ENCODE measurements at regions not wholly inside any gene's neighbourhood (a gene's known extent, or its start where the extent isn't known, plus 50 kb on each side); places are given as distances from the start of the nearest gene placed in this dataset.

GRCh38 chr1:38436749-38437148 lies 390.2 kb upstream of the POU3F1 start:
- Histone ChIP-seq H3F3A (replicated peaks; ENCODE audit: low read depth) (peaks cover 6% of the 10 kb centered on the region; the same call in 1 of the 2 replicates), H3K27me3 (ENCODE audit: insufficient read depth) (no peaks in the 10 kb centered on the region), H4K20me1 (replicated peaks; ENCODE audit: insufficient read depth) (no peaks in the 10 kb centered on the region), H3K4me1 (ENCODE audit: insufficient read depth) (peaks cover 26% of the 10 kb centered on the region), H3K9me2 (ENCODE audit: insufficient read depth) (no peaks in the 10 kb centered on the region), H3K79me2 (replicated peaks; ENCODE audit: insufficient read depth) (no peaks in the 10 kb centered on the region), H3K4me3 (no peak overlapping the region), H3K4me2 (no peak overlapping the region), H3K27ac (ENCODE audit: low read depth) (no peak overlapping the region), H3K36me3 (ENCODE audit: insufficient read depth) (no peaks in the 10 kb centered on the region), H2AFZ (no peak overlapping the region)
- H3K4me1 Mint-ChIP-seq = peaks cover 25% of the 10 kb centered on the region
- DNase-seq (ENCODE audit: low spot score) = no peak
- TF ChIP-seq CREB1 (CRISPR knock-in tag; IDR thresholded peaks at IDR 0.05; ENCODE audit: low read depth) = no peak
- TF ChIP-seq JUNB (IDR thresholded peaks at IDR 0.05; ENCODE audit: unreplicated experiment) = no peak
- no peak for TF ChIP-seq ZNF114 (CRISPR knock-in tag; IDR thresholded peaks at IDR 0.05)
- TF ChIP-seq ZNF331 (CRISPR knock-in tag; IDR thresholded peaks at IDR 0.05; ENCODE audit: low read depth) = no peak
- no peak for TF ChIP-seq ZNF462 (CRISPR knock-in tag; IDR thresholded peaks at IDR 0.05)
- no peak for TF ChIP-seq CTCF (conservative IDR thresholded peaks at IDR 0.05; ENCODE audit: low read depth in 2 of 2)
- no peak for TF ChIP-seq EZH2phosphoT487 (IDR thresholded peaks at IDR 0.05; ENCODE audit: unreplicated experiment)
- TF ChIP-seq, protein P1, sequence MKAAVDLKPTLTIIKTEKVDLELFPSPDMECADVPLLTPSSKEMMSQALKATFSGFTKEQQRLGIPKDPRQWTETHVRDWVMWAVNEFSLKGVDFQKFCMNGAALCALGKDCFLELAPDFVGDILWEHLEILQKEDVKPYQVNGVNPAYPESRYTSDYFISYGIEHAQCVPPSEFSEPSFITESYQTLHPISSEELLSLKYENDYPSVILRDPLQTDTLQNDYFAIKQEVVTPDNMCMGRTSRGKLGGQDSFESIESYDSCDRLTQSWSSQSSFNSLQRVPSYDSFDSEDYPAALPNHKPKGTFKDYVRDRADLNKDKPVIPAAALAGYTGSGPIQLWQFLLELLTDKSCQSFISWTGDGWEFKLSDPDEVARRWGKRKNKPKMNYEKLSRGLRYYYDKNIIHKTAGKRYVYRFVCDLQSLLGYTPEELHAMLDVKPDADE (IDR thresholded peaks at IDR 0.05) = no peak
- no peak for TF ChIP-seq STAT1 (IDR thresholded peaks at IDR 0.05; ENCODE audit: unreplicated experiment)
- no peak for TF ChIP-seq NANOG (IDR thresholded peaks at IDR 0.05; ENCODE audit: borderline replicate concordance)
- TF ChIP-seq, protein P2, sequence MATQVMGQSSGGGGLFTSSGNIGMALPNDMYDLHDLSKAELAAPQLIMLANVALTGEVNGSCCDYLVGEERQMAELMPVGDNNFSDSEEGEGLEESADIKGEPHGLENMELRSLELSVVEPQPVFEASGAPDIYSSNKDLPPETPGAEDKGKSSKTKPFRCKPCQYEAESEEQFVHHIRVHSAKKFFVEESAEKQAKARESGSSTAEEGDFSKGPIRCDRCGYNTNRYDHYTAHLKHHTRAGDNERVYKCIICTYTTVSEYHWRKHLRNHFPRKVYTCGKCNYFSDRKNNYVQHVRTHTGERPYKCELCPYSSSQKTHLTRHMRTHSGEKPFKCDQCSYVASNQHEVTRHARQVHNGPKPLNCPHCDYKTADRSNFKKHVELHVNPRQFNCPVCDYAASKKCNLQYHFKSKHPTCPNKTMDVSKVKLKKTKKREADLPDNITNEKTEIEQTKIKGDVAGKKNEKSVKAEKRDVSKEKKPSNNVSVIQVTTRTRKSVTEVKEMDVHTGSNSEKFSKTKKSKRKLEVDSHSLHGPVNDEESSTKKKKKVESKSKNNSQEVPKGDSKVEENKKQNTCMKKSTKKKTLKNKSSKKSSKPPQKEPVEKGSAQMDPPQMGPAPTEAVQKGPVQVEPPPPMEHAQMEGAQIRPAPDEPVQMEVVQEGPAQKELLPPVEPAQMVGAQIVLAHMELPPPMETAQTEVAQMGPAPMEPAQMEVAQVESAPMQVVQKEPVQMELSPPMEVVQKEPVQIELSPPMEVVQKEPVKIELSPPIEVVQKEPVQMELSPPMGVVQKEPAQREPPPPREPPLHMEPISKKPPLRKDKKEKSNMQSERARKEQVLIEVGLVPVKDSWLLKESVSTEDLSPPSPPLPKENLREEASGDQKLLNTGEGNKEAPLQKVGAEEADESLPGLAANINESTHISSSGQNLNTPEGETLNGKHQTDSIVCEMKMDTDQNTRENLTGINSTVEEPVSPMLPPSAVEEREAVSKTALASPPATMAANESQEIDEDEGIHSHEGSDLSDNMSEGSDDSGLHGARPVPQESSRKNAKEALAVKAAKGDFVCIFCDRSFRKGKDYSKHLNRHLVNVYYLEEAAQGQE (IDR thresholded peaks at IDR 0.05; ENCODE audit: unreplicated experiment) = no peak
- TF ChIP-seq EZH2 (IDR thresholded peaks at IDR 0.05; ENCODE audit: low read depth, unreplicated experiment) = no peak
- no peak for TF ChIP-seq POLR2AphosphoS5 (IDR thresholded peaks at IDR 0.05; ENCODE audit: low read depth)
- H3K4me3 Mint-ChIP-seq = no peak overlapping the region
- no peak overlapping the region for H3K27ac Mint-ChIP-seq
- H3K9me3 Mint-ChIP-seq = peaks cover 13% of the 10 kb centered on the region; the same call in 1 of the 3 replicates
- peaks cover 5% of the 10 kb centered on the region for H3K27me3 Mint-ChIP-seq (ENCODE audit: insufficient read depth, low read depth, poor library complexity)
- ATAC-seq = no peak
- peaks cover 21% of the 10 kb centered on the region; the same call in 2 of the 3 replicates for H3K36me3 Mint-ChIP-seq (ENCODE audit: low read depth)

Measured in GM23338 (cell line).